ENCODE measurements at regions not wholly inside any gene's neighbourhood (a gene's known extent, or its start where the extent isn't known, plus 50 kb on each side); places are given as distances from the start of the nearest gene placed in this dataset.
A peak's percentile ranks its signal among the peaks of the same experiment; 100 is the strongest.

DNA sequence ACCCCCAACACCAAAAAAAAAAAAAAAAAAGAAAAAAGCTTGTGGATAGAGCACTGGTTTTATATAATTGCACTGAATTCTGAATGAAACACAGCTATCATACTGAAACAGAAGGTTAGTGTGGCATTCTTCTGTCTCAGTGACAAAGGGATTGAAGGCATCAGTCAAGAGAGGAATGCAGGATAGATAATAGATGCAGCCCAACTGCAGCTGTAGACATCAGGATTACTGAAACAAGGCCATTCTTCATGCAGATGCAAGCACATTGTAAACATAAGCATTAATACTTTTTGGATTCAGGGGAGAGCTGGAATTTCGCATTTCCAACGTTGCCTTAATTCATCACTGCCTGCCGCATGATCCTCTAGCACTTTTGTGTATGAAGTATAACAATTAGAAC lies 897.4 kb upstream of the KLHL29 start:
- DNase-seq (ENCODE audit: low spot score): peak; percentile 58
- Histone ChIP-seq H3K4me2 (ENCODE audit: insufficient read depth, low read length, poor library complexity, severe bottlenecking) (no peak overlapping the region), H4K91ac (ENCODE audit: low read depth, low read length, poor library complexity) (no peak overlapping the region), H3K18ac (ENCODE audit: low read length) (no peak overlapping the region), H2BK120ac (ENCODE audit: low read depth, low read length) (no peak overlapping the region), H3K9ac (ENCODE audit: low read depth, low read length, poor library complexity) (no peak overlapping the region), H3K4me1 (ENCODE audit: control insufficient read depth in 2 of 2, insufficient read depth in 1 of 2, low read depth in 1 of 2, low read length in 2 of 2) (peaks cover 0 to 7% of the 10 kb centered on the region in 2 donors), H3K27me3 (ENCODE audit: control insufficient read depth in 3 of 3, insufficient read depth in 3 of 3, low read depth in 1 of 3, low read length in 3 of 3) (no peaks in the 10 kb centered on the region), H2BK12ac (ENCODE audit: low read length) (no peak overlapping the region), H3K14ac (ENCODE audit: low read length) (no peak overlapping the region), H2AK5ac (ENCODE audit: low read depth, low read length) (no peak overlapping the region), H2BK15ac (ENCODE audit: low read length) (no peak overlapping the region), H3K4me3 (ENCODE audit: low read length in 2 of 2) (no peak overlapping the region), H3K36me3 (replicated peaks in 1 of 2; ENCODE audit: control insufficient read depth in 2 of 2, insufficient read depth in 2 of 2, low read length in 2 of 2) (peaks cover 0 to 1% of the 10 kb centered on the region in 2 donors), H3K23ac (ENCODE audit: low read depth, low read length, poor library complexity) (no peak overlapping the region), H3K4ac (ENCODE audit: low read length) (no peak overlapping the region), H2AFZ (ENCODE audit: low read length) (no peak overlapping the region), H4K8ac (ENCODE audit: low read depth, low read length) (no peak overlapping the region), H3K79me1 (ENCODE audit: low read depth, low read length) (no peaks in the 10 kb centered on the region), H2BK5ac (ENCODE audit: low read length) (no peak overlapping the region), H3K9me3 (replicated peaks in 1 of 2; ENCODE audit: control insufficient read depth in 2 of 2, insufficient read depth in 1 of 2, low read depth in 1 of 2, low read length in 2 of 2) (no peaks in the 10 kb centered on the region), H3K27ac (replicated peaks; ENCODE audit: low read length) (peak overlapping the region; percentile 4)
- WGBS, 2 donors (ENCODE audit: extremely low coverage in 2 of 2, insufficient read length in 2 of 2, insufficient replicate concordance in 1 of 2): no CpG with 5 or more reads among the region's 3 CpGs

DNA sequence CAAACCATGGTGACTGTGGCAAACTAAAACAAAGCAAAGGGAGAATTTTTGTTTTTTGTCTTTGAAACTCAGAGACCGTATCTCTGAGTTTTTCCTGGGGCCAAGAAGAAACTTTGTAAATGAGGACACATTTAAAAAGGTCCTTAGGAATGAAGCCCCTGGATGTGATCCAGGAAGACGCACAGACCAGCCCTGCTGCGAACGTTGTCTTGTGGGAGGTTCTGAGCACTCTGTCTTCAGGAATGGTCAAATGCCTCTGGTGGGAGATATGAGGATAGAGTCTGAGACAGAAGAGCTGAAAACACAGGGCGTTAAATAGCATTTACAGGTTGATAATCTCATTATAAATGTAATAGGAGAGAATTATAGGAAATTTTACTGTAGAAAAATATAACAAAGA lies 893.5 kb upstream of the KLHL29 start:
- no peaks in the 10 kb centered on the region for H3K27me3 ChIP-seq (ENCODE audit: control insufficient read depth in 3 of 3, insufficient read depth in 3 of 3, low read depth in 1 of 3, low read length in 3 of 3)
- H4K91ac ChIP-seq (ENCODE audit: low read depth, low read length, poor library complexity): no peak overlapping the region
- no peaks in the 10 kb centered on the region for H3K79me1 ChIP-seq (ENCODE audit: low read depth, low read length)
- no peak overlapping the region for H4K8ac ChIP-seq (ENCODE audit: low read depth, low read length)
- no peak overlapping the region for H3K27ac ChIP-seq (replicated peaks; ENCODE audit: low read length)
- no peak for DNase-seq (ENCODE audit: low spot score)
- H3K4ac ChIP-seq (ENCODE audit: low read length): no peak overlapping the region
- H3K9me3 ChIP-seq (replicated peaks in 1 of 2; ENCODE audit: control insufficient read depth in 2 of 2, insufficient read depth in 1 of 2, low read depth in 1 of 2, low read length in 2 of 2): no peaks in the 10 kb centered on the region
- H3K9ac ChIP-seq (ENCODE audit: low read depth, low read length, poor library complexity): no peak overlapping the region
- H3K4me2 ChIP-seq (ENCODE audit: insufficient read depth, low read length, poor library complexity, severe bottlenecking): no peak overlapping the region
- H3K4me3 ChIP-seq (ENCODE audit: low read length in 2 of 2): no peak overlapping the region
- H2BK15ac ChIP-seq (ENCODE audit: low read length): no peak overlapping the region
- H2AK5ac ChIP-seq (ENCODE audit: low read depth, low read length): no peak overlapping the region
- H2BK5ac ChIP-seq (ENCODE audit: low read length): no peak overlapping the region
- no peak overlapping the region for H3K23ac ChIP-seq (ENCODE audit: low read depth, low read length, poor library complexity)
- no peak overlapping the region for H2BK12ac ChIP-seq (ENCODE audit: low read length)
- no peak overlapping the region for H3K18ac ChIP-seq (ENCODE audit: low read length)
- no peak overlapping the region for H2BK120ac ChIP-seq (ENCODE audit: low read depth, low read length)
- no peak overlapping the region for H3K14ac ChIP-seq (ENCODE audit: low read length)
- peaks cover 0 to 4% of the 10 kb centered on the region in 2 donors for H3K4me1 ChIP-seq (ENCODE audit: control insufficient read depth in 2 of 2, insufficient read depth in 1 of 2, low read depth in 1 of 2, low read length in 2 of 2)
- no peak overlapping the region for H2AFZ ChIP-seq (ENCODE audit: low read length)
- WGBS, 2 donors (ENCODE audit: extremely low coverage in 2 of 2, insufficient read length in 2 of 2, insufficient replicate concordance in 1 of 2): no CpG with 5 or more reads among the region's 5 CpGs
- H3K36me3 ChIP-seq (replicated peaks in 1 of 2; ENCODE audit: control insufficient read depth in 2 of 2, insufficient read depth in 2 of 2, low read length in 2 of 2): peaks cover 0 to 1% of the 10 kb centered on the region in 2 donors

DNA sequence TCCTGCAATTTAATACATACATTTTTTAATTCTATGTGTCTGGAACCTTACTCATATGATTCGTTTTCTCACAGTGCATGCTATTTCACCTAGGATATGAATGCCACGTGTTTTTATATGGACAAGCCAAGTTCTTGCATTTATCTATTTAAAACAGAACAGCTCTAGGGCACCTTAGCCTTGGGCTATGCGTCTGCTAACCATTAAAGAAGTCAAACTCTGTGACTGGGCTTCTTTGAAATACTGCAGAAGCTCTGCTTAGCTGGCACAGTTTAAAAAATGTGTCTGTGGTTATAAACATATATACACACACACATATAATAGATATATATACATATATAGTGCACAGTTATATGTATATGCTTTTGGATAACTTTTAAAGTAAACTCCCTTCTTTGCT lies 890.8 kb upstream of the KLHL29 start:
- Histone ChIP-seq H2AK5ac (ENCODE audit: low read depth, low read length) (no peak overlapping the region), H3K9ac (ENCODE audit: low read depth, low read length, poor library complexity) (no peak overlapping the region), H2BK5ac (ENCODE audit: low read length) (no peak overlapping the region), H3K23ac (ENCODE audit: low read depth, low read length, poor library complexity) (no peak overlapping the region), H3K9me3 (replicated peaks in 1 of 2; ENCODE audit: control insufficient read depth in 2 of 2, insufficient read depth in 1 of 2, low read depth in 1 of 2, low read length in 2 of 2) (no peaks in the 10 kb centered on the region), H3K14ac (ENCODE audit: low read length) (no peak overlapping the region), H3K27me3 (ENCODE audit: control insufficient read depth in 3 of 3, insufficient read depth in 3 of 3, low read depth in 1 of 3, low read length in 3 of 3) (no peaks in the 10 kb centered on the region), H2AFZ (ENCODE audit: low read length) (no peak overlapping the region), H3K4me1 (ENCODE audit: control insufficient read depth in 2 of 2, insufficient read depth in 1 of 2, low read depth in 1 of 2, low read length in 2 of 2) (peaks cover 0 to 3% of the 10 kb centered on the region in 2 donors), H3K27ac (replicated peaks; ENCODE audit: low read length) (no peak overlapping the region), H3K79me1 (ENCODE audit: low read depth, low read length) (no peaks in the 10 kb centered on the region), H2BK12ac (ENCODE audit: low read length) (no peak overlapping the region), H3K4me2 (ENCODE audit: insufficient read depth, low read length, poor library complexity, severe bottlenecking) (no peak overlapping the region), H3K18ac (ENCODE audit: low read length) (no peak overlapping the region), H2BK15ac (ENCODE audit: low read length) (no peak overlapping the region), H3K4me3 (ENCODE audit: low read length in 2 of 2) (no peak overlapping the region), H2BK120ac (ENCODE audit: low read depth, low read length) (no peak overlapping the region), H3K4ac (ENCODE audit: low read length) (no peak overlapping the region), H3K36me3 (replicated peaks in 1 of 2; ENCODE audit: control insufficient read depth in 2 of 2, insufficient read depth in 2 of 2, low read length in 2 of 2) (peaks cover 0 to 1% of the 10 kb centered on the region in 2 donors), H4K8ac (ENCODE audit: low read depth, low read length) (no peak overlapping the region), H4K91ac (ENCODE audit: low read depth, low read length, poor library complexity) (no peak overlapping the region)
- no peak for DNase-seq (ENCODE audit: low spot score)
- WGBS, 2 donors (ENCODE audit: extremely low coverage in 2 of 2, insufficient read length in 2 of 2, insufficient replicate concordance in 1 of 2): no CpG with 5 or more reads among the region's 3 CpGs

DNA sequence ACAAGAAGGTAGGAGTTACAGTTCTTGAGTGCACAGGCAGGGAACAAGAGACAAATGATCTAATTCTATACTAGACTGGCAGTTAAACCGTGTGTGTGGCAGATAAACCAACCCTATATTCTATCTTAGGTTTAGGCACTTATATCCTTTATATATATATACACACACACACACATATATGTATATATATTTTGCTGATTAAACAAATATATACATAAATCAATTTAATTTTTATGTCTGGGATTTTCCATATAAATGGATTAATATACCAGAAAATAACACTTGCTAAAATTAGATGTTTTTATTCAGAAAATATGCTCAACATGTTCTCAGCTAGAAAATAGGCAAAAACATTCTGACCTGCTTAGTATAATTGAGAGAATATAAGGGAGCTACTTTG lies 887.9 kb upstream of the KLHL29 start:
- WGBS, 2 donors (ENCODE audit: extremely low coverage in 2 of 2, insufficient read length in 2 of 2, insufficient replicate concordance in 1 of 2): no CpG with 5 or more reads among the region's 1 CpG
- Histone ChIP-seq H3K36me3 (replicated peaks in 1 of 2; ENCODE audit: control insufficient read depth in 2 of 2, insufficient read depth in 2 of 2, low read length in 2 of 2) (no peaks in the 10 kb centered on the region), H4K91ac (ENCODE audit: low read depth, low read length, poor library complexity) (no peak overlapping the region)

More for the DNA sequence above, 887.9 kb upstream of the KLHL29 start:
- no peak overlapping the region for H3K4me3 ChIP-seq (ENCODE audit: low read length in 2 of 2)
- no peak overlapping the region for H2AFZ ChIP-seq (ENCODE audit: low read length)
- H3K9ac ChIP-seq (ENCODE audit: low read depth, low read length, poor library complexity): no peak overlapping the region
- no peak overlapping the region for H2BK15ac ChIP-seq (ENCODE audit: low read length)
- no peak overlapping the region for H2BK12ac ChIP-seq (ENCODE audit: low read length)
- no peak overlapping the region for H4K8ac ChIP-seq (ENCODE audit: low read depth, low read length)
- H3K4me2 ChIP-seq (ENCODE audit: insufficient read depth, low read length, poor library complexity, severe bottlenecking): no peak overlapping the region
- no peaks in the 10 kb centered on the region for H3K79me1 ChIP-seq (ENCODE audit: low read depth, low read length)
- H3K4ac ChIP-seq (ENCODE audit: low read length): no peak overlapping the region
- H3K27ac ChIP-seq (replicated peaks; ENCODE audit: low read length): no peak overlapping the region
- DNase-seq (ENCODE audit: low spot score): no peak
- no peak overlapping the region for H3K23ac ChIP-seq (ENCODE audit: low read depth, low read length, poor library complexity)
- no peak overlapping the region for H3K18ac ChIP-seq (ENCODE audit: low read length)
- H3K4me1 ChIP-seq (ENCODE audit: control insufficient read depth in 2 of 2, insufficient read depth in 1 of 2, low read depth in 1 of 2, low read length in 2 of 2): peaks cover 0 to 16% of the 10 kb centered on the region in 2 donors
- H3K9me3 ChIP-seq (replicated peaks in 1 of 2; ENCODE audit: control insufficient read depth in 2 of 2, insufficient read depth in 1 of 2, low read depth in 1 of 2, low read length in 2 of 2): no peaks in the 10 kb centered on the region
- no peak overlapping the region for H2AK5ac ChIP-seq (ENCODE audit: low read depth, low read length)
- no peak overlapping the region for H2BK120ac ChIP-seq (ENCODE audit: low read depth, low read length)
- H3K27me3 ChIP-seq (ENCODE audit: control insufficient read depth in 3 of 3, insufficient read depth in 3 of 3, low read depth in 1 of 3, low read length in 3 of 3): no peaks in the 10 kb centered on the region
- no peak overlapping the region for H3K14ac ChIP-seq (ENCODE audit: low read length)
- H2BK5ac ChIP-seq (ENCODE audit: low read length): no peak overlapping the region
